ENCODE measurements at regions not wholly inside any gene's neighbourhood (a gene's known extent, or its start where the extent isn't known, plus 50 kb on each side); places are given as distances from the start of the nearest gene placed in this dataset.
"Not testable (repeated sequence)": the region's sequence is repeated elsewhere in the genome, so short reads cannot be mapped to it uniquely, and the experiment has no call there.

DNA sequence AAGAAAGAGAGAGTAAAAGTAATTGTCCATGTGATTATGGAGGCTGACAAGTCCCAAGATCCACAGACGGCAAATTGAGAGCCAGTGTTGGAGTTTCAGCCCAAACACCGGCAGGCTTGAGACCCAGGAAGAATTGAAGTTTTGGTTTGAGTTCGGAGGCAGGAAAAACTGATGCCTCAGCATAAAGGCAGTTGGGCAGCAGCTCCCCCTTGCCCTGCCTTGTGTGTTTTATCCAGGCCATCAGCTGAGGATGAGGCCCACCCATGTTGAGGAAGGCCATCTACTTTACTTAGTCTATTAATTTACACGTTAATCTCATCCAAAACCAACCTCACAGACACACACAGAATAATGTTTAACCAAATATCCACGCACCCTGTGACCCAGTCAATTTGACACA lies 64.6 kb upstream of the SERPINE2 start:
- no peak for DNase-seq

DNA sequence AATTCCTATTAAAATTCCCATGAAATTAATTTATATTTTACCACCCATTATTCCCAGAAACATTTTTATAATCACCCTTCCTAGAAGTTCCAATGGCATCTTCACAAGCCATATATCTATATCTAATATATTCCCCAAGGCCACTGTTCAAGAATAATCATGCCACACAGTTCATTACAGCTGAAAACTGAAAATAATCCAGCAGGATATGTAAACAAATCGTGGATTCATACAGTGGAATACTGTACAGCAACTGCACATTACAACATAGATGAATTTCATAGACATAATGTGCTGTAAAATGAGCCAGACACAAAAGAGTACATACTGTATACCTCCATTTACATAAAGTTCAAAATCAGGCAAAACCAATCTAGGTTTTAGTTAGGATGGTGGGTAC lies 63.9 kb upstream of the SERPINE2 start:
- no peak for DNase-seq

DNA sequence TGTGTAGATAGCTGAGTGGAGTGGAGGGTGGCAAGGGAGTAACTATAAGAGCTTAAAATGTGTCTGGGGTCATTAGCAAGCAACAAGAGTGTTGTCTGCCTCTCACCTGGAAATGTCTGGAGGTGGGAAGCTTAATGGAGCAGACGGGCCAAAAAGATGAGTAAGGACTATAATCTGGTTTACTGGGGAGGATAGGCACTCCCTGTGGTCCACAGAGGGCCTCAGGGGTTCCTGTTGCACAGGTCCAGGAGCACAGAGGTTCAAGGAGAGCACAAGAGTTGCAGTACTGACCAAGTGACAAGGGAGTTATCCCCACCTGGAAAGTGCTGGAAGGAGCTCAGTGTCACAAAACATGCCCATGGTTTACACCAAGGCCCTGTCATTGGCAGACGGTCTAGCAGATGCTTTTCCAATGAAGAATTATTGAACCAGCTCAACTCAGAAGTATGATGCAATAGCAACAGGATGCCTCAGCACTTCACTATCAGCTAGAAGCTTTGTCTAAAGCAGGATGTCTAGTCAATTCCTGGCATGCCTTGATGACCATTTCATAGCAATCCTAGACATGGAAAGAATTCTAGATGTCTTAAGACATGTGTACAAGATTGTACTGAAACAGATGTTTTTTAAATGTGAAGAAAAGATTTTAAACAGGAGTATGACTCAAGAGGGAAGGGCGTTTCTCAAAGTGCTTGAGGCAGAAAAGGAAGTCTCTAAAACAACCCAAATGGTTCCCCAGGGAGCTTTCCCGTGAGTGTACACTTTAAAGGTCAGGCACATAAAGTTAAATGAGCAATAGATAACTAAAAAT lies 62.9 kb upstream of the SERPINE2 start:
- DNase-seq = no peak

GRCh38 chr2:224099861-224100643 lies 61.0 kb upstream of the SERPINE2 start:
- DNase-seq = no peak

GRCh38 chr2:224098481-224099230 lies 59.6 kb upstream of the SERPINE2 start:
- DNase-seq = no peak

- no peak for DNase-seq
Observed at GRCh38 chr2:224094413-224094812, 55.3 kb upstream of the SERPINE2 start.

GRCh38 chr2:224091671-224092070 lies 52.6 kb upstream of the SERPINE2 start:
- not testable (repeated sequence) for DNase-seq

DNA sequence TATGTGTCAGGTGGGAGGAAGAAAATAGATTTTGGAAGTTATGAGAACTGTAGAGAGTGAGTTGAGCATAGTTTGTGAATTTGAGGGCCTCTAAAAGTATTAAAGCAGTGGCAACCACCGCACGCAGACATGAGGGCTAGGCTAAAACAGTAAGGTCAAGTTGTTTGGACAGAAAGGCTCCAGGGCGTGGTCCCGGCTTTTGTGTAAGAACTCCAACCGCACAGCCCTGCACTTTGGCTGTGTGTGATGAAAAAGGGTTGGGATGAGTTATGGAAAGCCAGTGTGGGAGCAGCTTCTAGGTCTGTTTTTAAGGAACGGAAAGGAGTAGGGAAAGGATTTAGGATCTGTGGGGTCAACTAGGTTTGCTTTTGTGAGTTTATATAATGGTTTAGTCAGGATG lies 50.5 kb upstream of the SERPINE2 start:
- not testable (repeated sequence) for DNase-seq

All from hippocampal formation (tissue), 2 donors.